GF-D8 (cell line): ENCODE measurements at regions not wholly inside any gene's neighbourhood (a gene's known extent, or its start where the extent isn't known, plus 50 kb on each side); places are given as distances from the start of the nearest gene placed in this dataset.

Experiments used
- DNase-seq: peaks from one replicate; lab custom pipeline; 2025; lab: John Stamatoyannopoulos, UW

DNA sequence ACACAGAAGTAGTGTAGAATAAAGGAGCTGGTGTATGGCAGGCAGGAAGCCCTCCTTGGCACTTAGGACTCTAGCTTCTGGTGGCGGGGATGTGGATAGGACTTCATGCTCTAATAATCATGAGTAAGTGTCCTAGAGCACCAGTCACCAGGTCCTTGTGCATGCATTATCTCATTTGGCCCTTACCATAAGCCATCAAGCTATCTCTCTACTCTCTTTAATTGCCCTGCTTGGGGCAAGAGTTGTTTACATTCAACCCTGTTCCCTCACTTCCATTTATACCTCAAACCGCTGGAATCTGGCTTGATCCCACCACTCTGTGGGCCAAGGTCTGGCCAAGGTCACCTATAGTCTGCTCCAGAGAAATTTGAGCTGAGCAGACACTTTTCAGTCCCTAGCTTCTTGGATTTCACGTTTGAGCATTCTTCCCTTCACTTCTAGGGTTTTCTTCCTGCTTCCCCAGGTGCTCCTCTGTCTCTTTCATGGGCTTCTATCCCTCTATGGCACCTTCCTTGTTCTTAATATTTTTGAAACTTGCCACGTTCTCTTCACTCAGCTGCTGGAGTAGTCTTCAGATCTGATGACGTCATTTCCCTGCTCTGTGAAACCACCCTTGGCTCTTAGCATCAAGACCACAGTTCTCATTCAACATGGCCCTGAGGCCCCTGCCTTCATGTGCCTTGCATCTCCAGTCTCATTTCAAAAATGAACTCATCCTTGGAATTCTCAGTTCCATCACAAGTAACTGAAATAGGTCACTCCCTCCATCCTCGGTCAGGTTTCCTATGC, 94.9 kb upstream of the GATA6 start:
- no peak for DNase-seq

DNA sequence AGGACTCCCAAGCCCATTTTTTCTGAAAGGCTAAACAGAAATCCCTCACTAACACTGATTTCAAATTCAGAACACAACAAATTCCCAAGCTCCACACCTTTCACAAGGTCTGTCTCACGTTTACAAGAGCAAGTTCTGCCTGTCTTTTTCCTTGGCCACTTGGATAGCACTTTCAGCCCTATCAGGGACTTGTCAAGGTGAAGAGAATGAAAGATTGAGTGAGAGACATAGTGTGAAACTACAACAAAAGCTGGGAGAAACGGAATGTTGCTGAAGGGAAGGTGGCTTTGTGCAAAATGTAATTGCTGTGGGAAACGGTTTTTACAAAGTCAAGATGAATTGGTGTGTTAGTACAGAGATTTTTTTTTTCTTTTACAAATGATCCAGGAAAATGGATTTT, 89.4 kb upstream of the GATA6 start:
- no peak for DNase-seq

DNA sequence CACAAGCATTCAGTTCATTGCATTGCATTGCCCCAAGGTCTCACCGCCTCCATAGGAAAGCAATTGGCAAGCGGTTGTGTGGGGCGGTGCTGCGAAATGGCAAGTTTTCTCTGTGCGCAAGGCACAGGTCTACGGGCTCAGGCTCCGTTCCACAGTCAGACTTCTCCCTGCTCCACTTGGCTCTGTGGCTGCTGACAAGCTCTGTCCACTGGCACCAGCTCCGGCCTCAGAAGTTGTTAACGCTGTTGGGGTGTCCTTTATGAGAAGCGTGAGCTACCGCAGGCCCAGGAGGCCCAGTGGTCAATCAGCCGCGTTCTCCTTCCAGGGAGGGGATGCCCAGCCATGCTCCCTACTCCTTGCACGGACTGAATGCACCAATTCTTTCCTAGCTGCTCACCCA, 87.0 kb upstream of the GATA6 start:
- no peak for DNase-seq

DNA sequence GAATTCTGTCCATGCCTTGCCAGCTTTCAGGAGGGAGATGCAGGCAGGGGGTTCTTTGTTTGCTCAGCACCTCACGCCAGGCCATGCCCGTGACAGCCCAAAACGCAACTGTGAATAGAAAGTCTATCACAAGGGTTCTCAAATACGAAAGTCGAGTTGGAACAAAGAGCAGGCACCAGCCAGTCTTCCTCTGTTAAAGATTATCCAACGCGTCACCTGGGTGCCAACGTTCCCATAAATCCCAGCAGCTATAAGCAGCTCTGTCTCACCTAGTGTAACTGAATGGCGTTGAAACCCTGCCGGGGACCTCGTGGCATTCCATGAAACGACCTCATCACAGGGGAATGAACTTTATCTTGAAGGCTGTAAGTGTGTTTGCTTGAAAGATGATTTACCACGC, 84.8 kb upstream of the GATA6 start:
- no peak for DNase-seq

DNA sequence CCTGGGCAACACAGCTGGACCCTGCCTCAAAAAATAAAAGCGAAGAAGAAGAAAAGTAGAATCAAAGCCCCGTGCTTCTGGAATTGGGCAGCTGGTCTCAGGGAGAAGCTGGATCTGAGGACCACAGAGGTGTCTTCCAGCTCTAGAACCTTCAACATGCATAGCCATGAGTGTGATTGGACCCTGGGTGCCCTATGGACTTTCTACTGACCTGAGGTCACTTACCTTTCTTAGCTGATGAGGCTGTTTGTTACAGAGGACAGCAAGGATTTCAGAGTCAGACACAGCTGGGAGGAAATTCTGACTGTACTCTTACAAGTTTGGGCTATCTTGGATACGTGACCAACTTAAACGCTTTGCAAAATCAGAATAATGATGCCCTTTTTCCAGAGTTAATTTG, 82.4 kb upstream of the GATA6 start:
- DNase-seq, result no peak

DNA sequence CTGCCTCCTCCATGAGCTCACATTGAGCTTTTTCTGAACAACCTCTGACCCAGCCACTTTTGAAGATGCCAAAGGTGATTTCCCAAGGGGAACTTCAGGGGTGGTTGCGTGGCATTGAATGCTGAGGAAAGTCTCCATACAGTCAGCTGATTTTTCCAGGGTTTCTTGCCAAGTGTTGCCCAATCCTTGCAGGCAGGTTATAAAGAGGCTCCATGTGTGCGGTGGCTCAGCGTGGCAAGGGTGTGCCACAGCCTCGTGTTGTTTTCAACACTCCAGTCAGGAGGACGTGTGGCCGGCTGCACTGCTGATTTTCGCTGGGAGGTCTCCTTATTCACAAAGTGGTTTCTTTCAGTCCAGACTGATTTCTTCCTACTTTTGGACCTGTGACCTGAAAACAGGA, 81.4 kb upstream of the GATA6 start:
- DNase-seq, result no peak

DNA sequence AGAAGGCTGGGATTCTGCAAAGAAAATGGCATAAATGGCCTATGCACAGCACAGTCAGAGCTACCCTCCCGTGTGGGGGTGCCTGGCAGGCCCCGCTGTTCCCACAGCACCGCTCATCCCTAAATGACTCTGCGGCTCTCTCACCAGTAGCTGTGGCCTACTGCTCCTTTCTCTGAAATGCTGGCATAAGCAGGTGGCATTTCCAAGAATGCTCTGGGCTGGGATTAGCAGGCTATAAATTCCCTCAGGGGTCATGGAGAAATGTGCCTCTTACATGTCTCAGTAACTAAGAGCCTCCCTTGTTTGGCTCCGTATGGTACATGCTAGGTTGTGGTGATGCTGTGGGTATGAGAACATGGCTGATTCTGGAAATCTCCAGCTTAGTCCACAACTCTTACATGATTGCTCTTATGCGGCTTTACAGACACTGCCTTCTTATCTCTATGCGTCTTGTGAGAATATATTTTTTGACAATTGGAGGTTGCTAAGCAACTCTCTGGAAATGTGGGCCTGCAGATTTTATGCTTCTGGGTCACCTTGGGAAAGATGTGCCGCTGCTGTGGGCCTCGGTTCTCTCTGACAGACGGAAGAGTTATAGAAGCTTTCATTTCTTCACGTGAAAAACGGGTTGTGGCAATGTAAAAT, 80.3 kb upstream of the GATA6 start:
- DNase-seq, result no peak

DNA sequence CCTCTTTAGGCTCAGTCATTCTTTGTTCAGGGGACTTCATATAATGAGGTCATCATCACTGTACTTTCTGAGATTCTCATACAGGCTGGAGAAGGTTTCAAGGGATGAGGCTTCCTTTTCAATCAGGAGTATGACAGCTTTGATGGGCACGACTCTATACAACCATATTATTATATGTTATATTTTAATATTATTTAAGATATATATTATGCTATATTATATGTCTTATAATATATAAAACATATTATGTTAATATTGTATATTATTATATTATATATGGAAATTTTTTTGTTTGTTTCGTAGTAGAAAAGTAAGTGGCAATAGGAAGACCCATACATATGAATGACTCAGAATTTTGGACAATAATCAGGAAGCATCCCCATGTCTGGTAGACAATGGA, 78.0 kb upstream of the GATA6 start:
- DNase-seq, result no peak

DNA sequence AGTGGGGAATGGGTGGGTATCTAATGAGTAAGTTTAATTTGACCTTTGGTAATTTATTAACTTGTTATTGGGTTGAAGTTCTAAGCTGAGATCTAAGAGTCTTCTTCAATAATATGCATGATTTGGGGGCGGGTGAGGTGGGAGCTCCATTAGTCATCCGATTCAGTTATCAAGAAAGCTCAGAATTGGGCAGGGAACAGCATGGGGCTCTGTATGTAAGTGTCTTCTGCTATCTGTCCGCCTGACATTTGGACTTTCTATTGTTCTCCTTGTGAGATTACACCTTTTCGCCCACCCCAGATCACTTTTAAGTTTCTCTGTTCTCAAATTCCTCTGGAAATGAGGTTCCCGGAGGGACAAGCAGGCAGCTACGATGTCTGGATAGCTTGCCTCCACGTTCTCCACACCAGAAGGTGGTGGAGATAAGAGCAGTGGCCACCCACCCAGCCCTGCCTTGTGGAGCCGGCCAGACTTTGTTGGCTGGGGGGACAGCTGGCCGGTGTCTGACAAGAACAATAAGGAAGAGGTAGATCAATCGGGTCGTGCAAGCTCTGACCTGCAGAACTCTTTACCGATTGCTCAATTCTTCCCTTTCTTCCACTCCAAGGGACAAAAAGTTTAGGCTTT, 75.5 kb upstream of the GATA6 start:
- DNase-seq, result no peak

DNA sequence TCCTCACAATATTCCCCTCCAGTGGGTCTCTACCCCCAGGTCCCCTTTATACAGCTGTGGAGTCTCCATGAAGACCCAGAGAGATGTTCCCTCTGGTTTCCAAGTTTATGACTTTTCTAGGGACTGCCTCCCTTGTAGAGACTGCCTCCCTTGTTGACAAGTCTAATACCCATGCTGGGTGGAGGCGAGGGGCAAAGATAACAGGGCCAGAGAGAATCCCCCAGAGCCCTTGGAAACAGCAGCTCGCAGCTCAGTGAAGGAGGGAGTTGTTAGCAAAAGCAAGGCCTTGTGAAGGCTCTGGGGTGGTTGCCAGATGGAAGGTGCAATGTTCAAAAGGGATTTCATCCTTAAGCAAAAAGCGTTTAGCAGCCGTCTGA, 75.0 kb upstream of the GATA6 start:
- no peak for DNase-seq

DNA sequence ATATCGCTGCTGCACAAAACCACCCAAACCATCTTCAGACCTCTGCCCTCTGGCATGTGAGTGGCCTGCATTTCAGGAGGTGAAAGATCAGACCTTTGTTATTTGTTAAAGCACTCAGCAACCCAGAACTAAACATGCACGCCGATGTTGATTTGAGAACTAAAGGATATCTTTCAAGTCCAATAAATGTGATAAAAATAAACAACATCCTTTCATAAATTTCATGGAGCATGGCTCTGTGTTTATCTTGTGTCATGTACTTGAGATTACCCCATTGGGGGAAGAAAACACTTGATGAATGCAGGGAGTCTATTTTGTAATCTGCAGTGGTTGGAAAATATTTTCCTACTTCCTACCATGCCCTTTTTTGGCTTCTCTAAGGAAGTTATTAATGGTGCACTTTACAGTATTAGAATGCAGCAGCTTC, 70.8 kb upstream of the GATA6 start:
- DNase-seq, result peak; percentile 9

DNA sequence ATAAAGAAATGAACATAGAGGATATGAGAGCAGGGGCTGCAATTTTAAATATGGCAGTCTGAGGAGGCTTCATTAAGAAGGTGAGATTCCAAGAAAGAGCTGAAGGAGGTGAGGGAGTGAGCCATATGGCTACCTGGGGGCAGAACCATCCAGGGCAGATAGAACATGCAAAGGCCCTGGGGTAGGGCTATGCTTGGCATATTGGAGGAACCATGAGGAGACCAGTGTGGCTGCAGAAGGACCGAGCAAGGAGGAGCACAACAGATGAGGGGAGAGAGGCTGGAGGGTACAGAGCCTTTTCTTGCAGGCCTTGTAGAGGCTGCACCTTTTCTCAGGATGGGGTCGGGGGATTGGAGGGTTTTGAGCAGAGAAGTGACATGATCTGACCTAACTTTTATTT, 69.5 kb upstream of the GATA6 start:
- DNase-seq, result no peak

DNA sequence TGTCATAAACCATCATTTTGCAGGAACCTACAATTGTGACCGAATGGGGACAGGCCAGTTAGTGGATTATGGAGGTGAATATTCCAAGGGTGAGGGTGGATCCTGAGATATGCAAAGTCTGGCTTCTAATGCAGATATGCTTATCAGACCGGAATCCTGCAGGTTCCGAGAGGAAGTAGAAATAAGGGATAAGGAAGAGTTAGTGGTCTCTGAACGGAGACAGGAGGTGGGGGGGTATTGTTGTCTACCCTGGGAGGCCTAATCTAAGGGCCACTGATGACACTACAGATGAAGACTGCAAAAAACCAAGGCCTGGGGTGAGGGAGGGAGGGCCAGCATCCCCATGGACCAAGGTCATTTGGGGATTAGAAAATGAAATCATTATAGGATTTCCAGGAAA, 67.7 kb upstream of the GATA6 start:
- DNase-seq, result no peak

DNA sequence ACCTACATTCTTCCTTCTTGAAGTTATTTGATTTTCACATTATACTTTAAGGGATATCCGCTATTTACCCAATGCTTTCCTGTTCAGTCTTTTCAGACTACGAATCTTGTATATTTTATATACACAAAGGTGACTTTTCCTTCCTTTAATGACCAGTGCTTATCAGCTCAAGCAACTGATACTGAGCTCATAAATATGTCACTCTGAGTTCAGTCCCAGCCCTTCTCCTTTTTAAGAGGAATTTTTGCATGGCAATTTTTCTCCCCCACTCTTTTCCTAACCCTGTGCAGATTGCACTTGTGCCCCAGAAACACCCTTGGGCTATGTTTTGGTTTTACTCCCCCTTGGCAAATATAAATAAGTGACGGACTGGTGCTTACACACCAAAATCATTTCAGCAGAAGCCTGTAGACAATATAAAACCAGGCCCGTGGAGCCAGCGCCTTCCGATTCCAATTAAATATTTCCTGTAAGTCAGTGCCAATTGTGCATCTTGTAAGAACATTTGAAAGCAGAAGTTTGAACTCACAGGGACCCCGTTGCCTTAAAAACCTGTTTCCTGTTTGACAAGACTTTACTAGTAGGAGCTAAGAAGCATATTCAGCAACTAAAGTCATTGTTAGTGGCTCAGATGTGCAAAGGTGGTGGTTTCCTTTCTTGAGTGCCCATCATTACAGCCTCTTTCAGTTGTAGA, 66.3 kb upstream of the GATA6 start:
- DNase-seq, result peak; percentile 90

DNA sequence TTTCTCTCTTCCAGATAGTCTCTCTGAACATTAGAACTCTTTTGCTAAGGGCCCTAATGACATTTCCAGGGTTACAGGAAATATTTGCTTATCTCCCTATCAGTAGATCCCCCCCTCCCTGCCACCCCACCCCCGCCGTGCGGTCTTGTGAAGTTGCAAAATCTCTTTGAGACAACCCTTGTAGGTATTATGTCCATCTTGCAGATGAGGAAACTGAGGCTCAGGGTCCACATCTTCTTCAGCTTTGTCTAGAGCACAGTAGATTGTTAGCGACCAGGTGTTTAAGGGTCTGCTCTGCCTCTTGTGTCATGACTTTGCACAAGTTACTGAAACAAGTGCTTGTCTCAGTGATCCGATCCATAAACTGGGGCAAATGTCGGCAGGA, 65.8 kb upstream of the GATA6 start:
- DNase-seq, result no peak

DNA sequence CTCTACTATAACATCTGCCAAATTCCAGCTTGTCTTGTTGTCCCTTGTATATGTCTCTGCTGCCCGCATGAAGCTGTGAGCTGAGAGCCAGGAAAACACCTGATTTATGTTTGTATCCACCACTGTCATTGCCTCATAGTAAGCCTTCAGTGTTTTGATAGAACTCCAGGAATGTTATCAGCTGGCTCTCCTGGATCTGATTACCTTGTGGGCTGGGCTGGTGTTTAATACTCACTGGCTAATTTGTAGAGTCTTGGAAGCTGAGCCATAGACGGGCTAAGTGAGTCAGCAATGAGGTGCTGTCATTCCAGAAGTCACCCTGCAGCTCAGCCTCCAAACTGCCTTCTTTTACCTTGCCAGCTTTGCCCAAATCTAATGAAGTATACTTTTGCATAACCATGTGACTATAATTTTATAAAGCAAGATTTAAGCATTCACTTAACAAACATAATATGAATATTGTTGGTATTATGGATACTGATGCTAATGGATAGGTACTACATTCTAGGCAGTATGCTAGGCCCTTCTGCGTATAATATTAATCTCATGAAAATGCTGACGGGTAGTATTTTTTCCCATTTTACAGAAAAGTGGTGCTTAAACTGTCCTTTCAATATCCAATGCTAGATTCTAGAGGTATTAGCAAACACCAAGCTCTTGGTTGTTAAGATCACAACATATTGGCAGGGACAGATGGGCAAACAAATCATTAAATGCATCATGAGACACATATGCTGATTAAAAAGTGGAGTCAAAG, 62.7 kb upstream of the GATA6 start:
- DNase-seq, result no peak

DNA sequence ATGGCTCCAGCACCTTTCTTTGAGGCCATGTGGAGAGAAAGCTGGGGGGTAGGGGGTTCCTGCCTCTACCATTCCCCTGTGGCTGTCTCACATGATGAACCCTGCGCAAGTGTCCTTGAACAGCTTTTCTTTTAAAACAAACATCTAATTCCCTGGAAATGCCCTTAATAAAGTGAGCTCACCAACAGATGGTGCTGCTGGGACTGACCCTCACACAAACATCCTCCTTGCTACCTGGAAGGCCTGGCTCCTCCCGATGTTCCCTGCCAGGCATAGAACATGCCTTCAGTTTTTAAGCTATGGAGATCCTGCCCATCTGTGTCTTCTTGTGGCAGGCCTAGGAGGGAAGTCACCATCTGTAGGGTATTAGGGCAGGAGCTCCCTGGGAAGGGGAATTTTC, 60.7 kb upstream of the GATA6 start:
- no peak for DNase-seq

DNA sequence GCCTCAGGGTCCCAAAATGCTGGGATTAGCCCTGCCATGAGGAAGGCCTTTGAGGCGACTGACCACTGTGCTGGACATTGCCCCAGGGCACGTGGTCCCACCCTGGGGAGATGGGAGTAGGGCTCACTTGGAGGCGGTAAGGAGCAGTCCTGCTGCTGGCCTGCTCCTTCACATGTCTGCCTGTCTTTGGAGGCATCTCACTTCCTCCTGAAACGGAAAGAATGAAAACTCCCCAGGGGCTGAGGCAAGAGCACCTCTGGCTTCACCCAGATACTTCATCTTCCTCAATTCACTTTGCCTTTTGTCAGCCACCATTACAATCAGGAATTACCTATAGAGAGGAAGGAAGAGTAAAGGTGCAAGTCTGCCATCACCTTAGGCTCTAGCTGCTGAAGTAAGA, 59.9 kb upstream of the GATA6 start:
- DNase-seq, result peak; percentile 7

DNA sequence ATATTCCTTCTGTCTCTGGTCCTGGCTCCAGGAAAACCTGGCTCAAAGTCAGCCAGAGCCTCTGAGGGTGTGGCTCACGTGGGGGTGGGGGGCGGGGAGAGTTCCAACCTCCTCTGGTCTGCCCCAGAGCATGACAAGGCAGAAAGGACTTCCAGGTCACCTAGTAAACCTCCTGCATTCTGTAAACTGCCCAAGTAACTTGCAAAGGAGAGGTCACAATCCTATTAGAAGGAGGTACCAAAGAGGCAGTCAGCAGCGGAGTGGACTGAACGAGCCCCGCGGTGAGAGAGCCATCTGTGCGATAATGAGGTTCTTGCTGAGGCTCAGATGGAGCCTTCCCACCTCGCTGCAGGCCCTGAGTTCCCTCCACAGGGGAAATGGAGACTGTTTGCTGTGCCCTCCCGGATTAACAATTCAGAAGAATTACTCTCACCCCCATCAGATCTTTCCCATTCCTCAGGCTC, 58.9 kb upstream of the GATA6 start:
- no peak for DNase-seq

DNA sequence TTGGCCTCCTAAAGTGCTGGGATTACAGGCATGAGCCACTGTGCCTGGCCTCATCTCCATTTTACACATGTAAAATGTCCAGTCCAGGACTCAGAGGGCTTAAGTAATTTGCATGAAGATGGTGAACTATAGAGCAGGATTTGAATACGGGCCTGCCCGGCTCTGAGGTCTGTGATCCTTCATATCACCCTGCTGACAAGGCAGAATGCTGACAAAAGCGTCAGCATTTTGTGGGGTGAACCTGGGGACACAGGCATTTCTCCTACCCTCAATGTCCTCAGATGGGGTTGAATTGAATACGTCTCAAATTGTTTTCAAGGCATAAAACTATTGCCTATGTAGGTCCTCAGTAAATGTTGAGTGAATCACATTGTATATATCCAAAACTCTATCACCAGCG, 57.2 kb upstream of the GATA6 start:
- DNase-seq, result no peak

DNA sequence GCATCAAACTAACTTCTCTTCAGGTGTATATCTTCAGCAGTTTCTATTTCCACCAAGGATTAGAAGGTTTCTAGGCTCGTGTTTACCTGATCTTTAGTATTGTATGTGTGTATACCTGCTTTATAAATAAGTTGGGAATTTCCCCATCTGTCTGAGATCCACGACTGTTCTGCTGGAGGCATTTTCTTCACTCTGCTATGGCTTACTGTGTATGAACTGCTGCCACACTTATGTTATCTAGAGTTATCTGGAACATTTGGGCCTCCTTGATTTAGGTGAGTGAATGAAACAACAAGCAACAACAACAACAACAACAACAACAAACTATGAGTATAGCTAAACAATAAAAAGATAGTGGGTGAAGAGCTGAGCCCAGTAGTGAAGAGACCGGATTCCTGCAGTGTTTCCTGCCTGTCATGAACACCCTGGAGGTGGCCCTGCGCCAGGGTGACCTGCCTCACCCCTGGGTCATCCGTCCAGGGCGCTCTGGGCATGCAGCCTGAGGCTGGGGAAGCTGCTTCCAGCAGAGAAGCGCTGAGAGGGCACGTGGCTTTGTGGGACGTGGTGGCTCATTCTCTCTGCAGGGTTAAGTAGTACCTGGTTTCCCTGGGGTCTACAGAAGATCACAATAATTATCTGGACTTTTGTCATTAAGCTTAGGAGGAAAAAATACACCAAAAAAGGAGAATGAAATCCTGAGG, 56.1 kb upstream of the GATA6 start:
- DNase-seq, result no peak
